OCI-LY3 (cell line): ENCODE measurements at regions not wholly inside any gene's neighbourhood (a gene's known extent, or its start where the extent isn't known, plus 50 kb on each side); places are given as distances from the start of the nearest gene placed in this dataset.

ENCODE experiments used
- H2AFZ ChIP-seq: fragments of 200-600, 300-600 bp; shearing (Covaris generic); 2 replicates; pipeline ENCODE4 v1.6.0; 2014; ENCODE audit warnings: antibody characterized with exemption, low read depth, low read length
- H3K27ac ChIP-seq: fragments of 200-600, 300-600 bp; sonication (generic); 2 replicates; pipeline ENCODE4 v1.5.1; 2014; ENCODE audit warnings: mild to moderate bottlenecking, low read length, moderate library complexity, mixed read lengths
- H3K27me3 ChIP-seq: fragments of 200-600, 300-600 bp; sonication (generic); 2 replicates; pipeline ENCODE4 v1.6.1; 2014; ENCODE audit warnings: low read depth, low read length, mixed read lengths
- H3K36me3 ChIP-seq: fragments of 200-600, 300-600 bp; sonication (generic); replicated peaks from 2 replicates; pipeline ENCODE3; 2014; ENCODE audit warnings: low read depth, low read length, mixed read lengths
- H3K4me1 ChIP-seq: fragments of 300-600, 200-600 bp; sonication (generic); 2 replicates; pipeline ENCODE4 v1.6.1; 2014; ENCODE audit warnings: low read length, mixed read lengths
- H3K4me2 ChIP-seq: fragments of 200-600, 300-600 bp; sonication (generic); 2 replicates; pipeline ENCODE4 v1.6.1; 2014; ENCODE audit warnings: low read length, mixed read lengths
- H3K4me3 ChIP-seq: fragments of 300-600, 200-600 bp; sonication (generic); 2 replicates; pipeline ENCODE4 v1.5.1; 2014; ENCODE audit warnings: antibody characterized with exemption, mild to moderate bottlenecking, low read length, moderate library complexity
- H3K79me2 ChIP-seq: fragments of 300-600, 200-600 bp; shearing (Covaris generic); 2 replicates; pipeline ENCODE4 v1.6.1; 2014; ENCODE audit warnings: mild to moderate bottlenecking, low read length, mixed read lengths
- H3K9ac ChIP-seq: fragments of 300-600, 200-600 bp; shearing (Covaris generic); 2 replicates; pipeline ENCODE4 v1.6.0; 2014; ENCODE audit warnings: mild to moderate bottlenecking, low read length, moderate library complexity
- H3K9me3 ChIP-seq: fragments of 200-600, 300-600 bp; shearing (Covaris generic); 2 replicates; pipeline ENCODE4 v1.6.1; 2014; ENCODE audit warnings: low read length, mixed read lengths; ENCODE audit not compliant: insufficient read depth
- H4K20me1 ChIP-seq: fragments of 200-600, 300-600 bp; sonication (generic); 2 replicates; pipeline ENCODE4 v1.6.1; 2016; ENCODE audit warnings: low read length, mixed read lengths; ENCODE audit not compliant: insufficient read depth
- CTCF ChIP-seq: fragments of 200-600, 300-600 bp; sonication (generic); IDR thresholded peaks from 2 replicates; pipeline ENCODE4 v1.5.1; 2014; ENCODE audit warnings: antibody characterized with exemption, low read length, low read depth
- EZH2phosphoT487 ChIP-seq: fragments of 200-600 bp; shearing (Covaris generic); IDR thresholded peaks from 2 replicates; pipeline ENCODE4 v1.6.1; 2018; ENCODE audit warnings: antibody characterized with exemption, mixed run types, low read depth

DNA sequence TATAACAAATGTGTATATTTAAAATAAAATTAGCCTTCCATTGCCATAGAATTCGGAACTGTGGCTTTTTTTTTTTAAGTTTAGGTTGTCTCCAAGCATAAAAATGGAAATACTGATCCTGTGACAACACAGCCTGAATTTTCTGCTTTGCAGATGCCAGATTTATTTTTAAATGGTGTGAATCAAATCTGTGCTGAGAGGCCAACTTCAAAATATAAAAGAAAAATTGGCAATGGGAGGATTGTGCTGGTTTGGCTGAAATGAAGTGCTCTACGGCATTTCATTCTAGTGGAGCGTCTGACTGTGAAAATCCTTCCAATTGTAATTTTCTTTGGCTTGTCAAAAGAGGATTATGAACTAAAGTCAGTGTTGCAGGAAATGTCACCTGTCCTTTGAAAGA, 580.3 kb upstream of the ZFP42 start:
- Histone ChIP-seq H3K79me2 (no peaks in the 10 kb centered on the region), H3K9ac (no peak overlapping the region), H3K4me3 (no peak overlapping the region), H3K27me3 (no peaks in the 10 kb centered on the region), H3K4me2 (no peak overlapping the region), H3K4me1 (no peaks in the 10 kb centered on the region), H4K20me1 (no peaks in the 10 kb centered on the region), H3K9me3 (no peaks in the 10 kb centered on the region), H2AFZ (no peak overlapping the region), H3K27ac (no peak overlapping the region), H3K36me3 (no peaks in the 10 kb centered on the region)
- TF ChIP-seq CTCF, result no peak
- no peak for TF ChIP-seq EZH2phosphoT487

- no peak overlapping the region for H3K27ac ChIP-seq
These were observed 579.4 kb upstream of the ZFP42 start for GRCh38 chr4:187416216-187416615.

GRCh38 chr4:187417721-187418120, 577.9 kb upstream of the ZFP42 start:
- no peak overlapping the region for H2AFZ ChIP-seq
- H3K36me3 ChIP-seq, result no peaks in the 10 kb centered on the region
- no peak overlapping the region for H3K4me2 ChIP-seq
- no peak overlapping the region for H3K4me3 ChIP-seq
- no peaks in the 10 kb centered on the region for H3K27me3 ChIP-seq
- H3K27ac ChIP-seq, result no peak overlapping the region
- H3K79me2 ChIP-seq, result no peaks in the 10 kb centered on the region
- H4K20me1 ChIP-seq, result no peaks in the 10 kb centered on the region
- no peak overlapping the region for H3K9ac ChIP-seq
- TF ChIP-seq EZH2phosphoT487 (no peak), CTCF (no peak)
- no peaks in the 10 kb centered on the region for H3K4me1 ChIP-seq
- H3K9me3 ChIP-seq, result no peaks in the 10 kb centered on the region

More at GRCh38 chr4:187416216-187416615, 579.4 kb upstream of the ZFP42 start:
- no peaks in the 10 kb centered on the region for H3K36me3 ChIP-seq
- no peaks in the 10 kb centered on the region for H3K9me3 ChIP-seq
- no peak overlapping the region for H3K4me3 ChIP-seq
- H4K20me1 ChIP-seq, result no peaks in the 10 kb centered on the region
- TF ChIP-seq EZH2phosphoT487, result no peak
- no peak for TF ChIP-seq CTCF
- no peak overlapping the region for H3K9ac ChIP-seq
- no peak overlapping the region for H2AFZ ChIP-seq
- no peaks in the 10 kb centered on the region for H3K79me2 ChIP-seq
- no peaks in the 10 kb centered on the region for H3K27me3 ChIP-seq
- H3K4me1 ChIP-seq, result no peaks in the 10 kb centered on the region
- H3K4me2 ChIP-seq, result no peak overlapping the region

DNA sequence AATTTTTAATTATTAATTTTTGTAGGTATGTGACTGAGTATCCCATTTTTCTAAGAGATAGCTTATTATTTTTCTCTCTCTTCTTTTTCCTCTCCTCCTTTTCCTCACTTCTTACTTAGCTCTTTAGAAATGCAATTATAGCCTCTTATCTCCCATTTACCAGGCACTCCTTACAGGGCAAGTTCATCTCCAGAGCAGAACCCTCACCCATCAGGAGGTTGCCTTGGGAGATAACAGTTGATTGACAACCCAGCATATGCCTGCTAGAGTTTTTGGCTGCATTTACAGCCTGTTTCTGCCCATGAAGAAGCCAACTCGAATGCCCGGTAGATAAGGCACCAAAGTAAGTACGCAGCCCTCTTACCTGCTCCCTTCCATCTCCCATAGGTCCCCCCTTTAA, 572.9 kb upstream of the ZFP42 start:
- H3K9ac ChIP-seq, result no peak overlapping the region
- H3K4me1 ChIP-seq, result no peaks in the 10 kb centered on the region
- H3K4me3 ChIP-seq, result no peak overlapping the region
- H3K36me3 ChIP-seq, result no peaks in the 10 kb centered on the region
- H3K9me3 ChIP-seq, result no peaks in the 10 kb centered on the region
- no peak overlapping the region for H3K27ac ChIP-seq
- no peak overlapping the region for H3K4me2 ChIP-seq
- H3K79me2 ChIP-seq, result no peaks in the 10 kb centered on the region
- no peaks in the 10 kb centered on the region for H4K20me1 ChIP-seq
- no peaks in the 10 kb centered on the region for H3K27me3 ChIP-seq
- TF ChIP-seq EZH2phosphoT487 (no peak), CTCF (no peak)
- H2AFZ ChIP-seq, result no peak overlapping the region
